Sigmoid colon (tissue), 4 donors: ENCODE measurements at regions not wholly inside any gene's neighbourhood (a gene's known extent, or its start where the extent isn't known, plus 50 kb on each side); places are given as distances from the start of the nearest gene placed in this dataset.

Experiments used
- CTCF ChIP-seq, 4 experiments: fragments of 450-650 bp in 3 of 4; fragments of 200-600 bp in 1 of 4; IDR thresholded peaks; one replicate each; pipeline ENCODE4 v1.5.1; 2016 to 2019; ENCODE audit warnings: antibody characterized with exemption in 4 of 4, mild to moderate bottlenecking in 3 of 4, moderate library complexity in 2 of 4
- EP300 ChIP-seq, 4 donors: sonication (generic); formaldehyde crosslinking; IDR thresholded peaks; one replicate each; pipeline ENCODE4 v1.6.1; 2017; ENCODE audit warnings: antibody characterized with exemption in 4 of 4
- POLR2A ChIP-seq, 2 donors: fragments of 450-650 bp; IDR thresholded peaks; one replicate each; pipeline ENCODE4 v1.6.1; 2016; ENCODE audit warnings: antibody characterized with exemption in 2 of 2, mild to moderate bottlenecking in 2 of 2, moderate library complexity in 2 of 2
- POLR2AphosphoS5 ChIP-seq, 4 donors: sonication (generic); formaldehyde crosslinking; IDR thresholded peaks; one replicate each; pipeline ENCODE4 v1.6.1; 2017; ENCODE audit warnings: antibody characterized with exemption in 4 of 4

GRCh38 chr2:226560325-226560724 is 239.3 kb downstream of the IRS1 start:
- TF ChIP-seq POLR2AphosphoS5 (IDR thresholded peaks at IDR 0.05) (no peak), CTCF (IDR thresholded peaks at IDR 0.05) (no peak), POLR2A (IDR thresholded peaks at IDR 0.05) (no peak), EP300 (IDR thresholded peaks at IDR 0.05) (no peak)
